ENCODE measurements at regions not wholly inside any gene's neighbourhood (a gene's known extent, or its start where the extent isn't known, plus 50 kb on each side); places are given as distances from the start of the nearest gene placed in this dataset.

DNA sequence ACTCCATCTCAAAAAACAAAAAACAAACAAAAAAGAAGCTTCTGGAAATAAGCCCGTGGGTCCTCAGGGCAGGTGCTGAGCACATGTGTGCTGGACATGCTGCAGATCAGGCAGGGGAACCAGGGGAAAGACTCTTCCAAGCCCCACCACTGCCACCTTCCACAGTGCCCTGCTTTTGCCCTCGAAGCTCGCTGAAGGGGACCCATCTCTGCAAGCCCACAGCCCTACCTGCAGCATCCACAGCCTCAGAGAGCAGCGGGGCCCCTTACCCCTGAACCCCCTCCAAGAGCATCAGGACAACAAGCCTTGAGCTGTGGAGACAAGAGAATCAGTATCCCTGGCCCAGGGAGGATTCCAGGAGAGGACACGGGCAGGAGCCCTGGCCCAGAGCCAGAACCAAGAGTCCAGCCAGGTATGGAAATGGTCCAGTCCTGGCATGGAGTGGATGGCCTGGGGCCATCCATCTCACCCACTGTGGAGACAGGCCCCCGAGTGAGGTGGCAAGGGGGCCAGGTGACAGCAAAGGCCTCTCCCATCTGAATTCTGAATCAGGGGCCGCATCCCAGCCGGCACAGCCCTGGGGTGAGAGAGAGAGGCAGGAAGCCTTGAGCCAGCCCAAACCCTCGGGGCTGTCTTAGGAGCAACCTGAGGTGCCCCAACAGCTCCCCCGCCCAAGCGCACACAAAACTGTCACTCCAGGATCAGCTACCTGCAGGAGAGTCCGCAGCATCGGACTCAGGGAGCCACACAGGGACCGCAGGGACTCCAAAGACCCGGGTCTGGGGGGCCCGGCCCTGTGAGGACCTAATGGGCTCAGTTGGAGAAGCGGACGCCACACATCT, 51.8 kb upstream of the TPM4 start:
- TF ChIP-seq, protein P1, sequence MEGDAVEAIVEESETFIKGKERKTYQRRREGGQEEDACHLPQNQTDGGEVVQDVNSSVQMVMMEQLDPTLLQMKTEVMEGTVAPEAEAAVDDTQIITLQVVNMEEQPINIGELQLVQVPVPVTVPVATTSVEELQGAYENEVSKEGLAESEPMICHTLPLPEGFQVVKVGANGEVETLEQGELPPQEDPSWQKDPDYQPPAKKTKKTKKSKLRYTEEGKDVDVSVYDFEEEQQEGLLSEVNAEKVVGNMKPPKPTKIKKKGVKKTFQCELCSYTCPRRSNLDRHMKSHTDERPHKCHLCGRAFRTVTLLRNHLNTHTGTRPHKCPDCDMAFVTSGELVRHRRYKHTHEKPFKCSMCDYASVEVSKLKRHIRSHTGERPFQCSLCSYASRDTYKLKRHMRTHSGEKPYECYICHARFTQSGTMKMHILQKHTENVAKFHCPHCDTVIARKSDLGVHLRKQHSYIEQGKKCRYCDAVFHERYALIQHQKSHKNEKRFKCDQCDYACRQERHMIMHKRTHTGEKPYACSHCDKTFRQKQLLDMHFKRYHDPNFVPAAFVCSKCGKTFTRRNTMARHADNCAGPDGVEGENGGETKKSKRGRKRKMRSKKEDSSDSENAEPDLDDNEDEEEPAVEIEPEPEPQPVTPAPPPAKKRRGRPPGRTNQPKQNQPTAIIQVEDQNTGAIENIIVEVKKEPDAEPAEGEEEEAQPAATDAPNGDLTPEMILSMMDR (IDR thresholded peaks at IDR 0.05; ENCODE audit: insufficient read depth, low read length, poor library complexity, severe bottlenecking), result no peak
- no peak for TF ChIP-seq EZH2phosphoT487 (conservative IDR thresholded peaks at IDR 0.05; ENCODE audit: low read length)

Data from SU-DHL-6 (cell line).